Activated naive CD4-positive, alpha-beta T cell treated with anti-CD3 and anti-CD28 coated beads for 36 hours (primary cell): ENCODE measurements at regions not wholly inside any gene's neighbourhood (a gene's known extent, or its start where the extent isn't known, plus 50 kb on each side); places are given as distances from the start of the nearest gene placed in this dataset.

Source experiments
- CTCF ChIA-PET: fragments of 350-600 bp; sonication (Branson Sonifier 250); formaldehyde crosslinking; loops from one replicate; lab custom pipeline; 2021; ENCODE audit warnings: antibody characterized with exemption; lab: Charles Lee
- DNase-seq: peaks from one replicate; pipeline ENCODE4 v3.0.0-alpha.2; 2020
- H3K27ac Mint-ChIP-seq: one replicate; pipeline ENCODE4 v1.8.0; 2021; ENCODE audit warnings: mild to moderate bottlenecking, mixed read lengths
- H3K27me3 Mint-ChIP-seq: one replicate; pipeline ENCODE4 v1.8.0; 2021; ENCODE audit warnings: low read depth, mixed read lengths
- H3K36me3 Mint-ChIP-seq: one replicate; pipeline ENCODE4 v1.8.0; 2021; ENCODE audit warnings: low read depth, mixed read lengths
- H3K4me1 Mint-ChIP-seq: one replicate; pipeline ENCODE4 v1.8.0; 2021; ENCODE audit warnings: low read depth, mixed read lengths
- H3K4me3 Mint-ChIP-seq: one replicate; pipeline ENCODE4 v1.8.0; 2021; ENCODE audit warnings: mild to moderate bottlenecking, moderate library complexity, mixed read lengths
- H3K9me3 Mint-ChIP-seq: one replicate; pipeline ENCODE4 v1.8.0; 2021; ENCODE audit warnings: mixed read lengths
- intact Hi-C: fragments of 100-400 bp; cut with micrococcal nuclease; formaldehyde crosslinking; loops from one replicate; pipeline ENCODE4 v1.15.1; 2023

DNA sequence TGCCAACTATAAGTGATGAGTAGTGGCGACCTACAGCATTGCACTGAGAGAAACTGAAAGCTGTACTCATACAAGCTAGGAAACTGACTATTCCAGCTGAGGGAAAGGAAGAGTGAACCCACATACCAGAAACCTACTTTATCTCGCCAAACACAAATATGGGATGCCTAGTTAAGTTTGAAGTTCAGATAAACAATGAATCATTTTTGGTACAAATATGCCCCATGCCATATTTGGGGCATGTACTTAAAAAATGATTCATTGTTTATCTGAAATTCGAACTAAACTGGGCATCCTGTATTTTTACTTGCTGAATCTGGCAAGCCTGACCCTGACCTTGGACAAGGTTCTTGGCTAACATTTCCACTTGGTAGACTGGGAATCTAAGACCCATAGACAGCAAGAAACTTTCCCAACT, 527.8 kb upstream of the PSMD7 start:
- no peak overlapping the region for H3K4me3 Mint-ChIP-seq
- DNase-seq, result no peak
- CTCF ChIA-PET, result no interaction called here
- no peaks in the 10 kb centered on the region for H3K36me3 Mint-ChIP-seq
- H3K27me3 Mint-ChIP-seq, result no peaks in the 10 kb centered on the region
- intact Hi-C loops, result no loop called here
- H3K27ac Mint-ChIP-seq, result no peak overlapping the region
- H3K9me3 Mint-ChIP-seq, result no peaks in the 10 kb centered on the region
- no peaks in the 10 kb centered on the region for H3K4me1 Mint-ChIP-seq

DNA sequence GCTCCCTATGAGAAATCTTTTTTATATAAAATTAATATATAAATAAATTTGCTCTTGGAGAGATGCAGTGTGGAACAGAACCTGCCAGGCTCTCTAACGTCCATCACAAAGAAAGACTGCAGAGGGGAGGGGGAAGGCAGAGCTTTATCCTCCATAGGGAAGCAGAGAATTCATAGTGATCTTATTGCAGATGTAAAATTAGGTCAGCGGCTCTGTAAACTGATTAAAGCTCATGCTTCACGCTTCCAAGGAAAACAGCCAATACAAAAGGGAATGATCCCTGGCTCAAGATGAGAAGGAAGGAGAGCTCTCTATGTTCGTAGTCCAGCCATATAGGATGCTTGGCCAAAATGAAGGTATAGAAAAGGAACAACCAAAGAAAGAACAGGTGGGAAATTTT, 532.3 kb upstream of the PSMD7 start:
- no peak overlapping the region for H3K27ac Mint-ChIP-seq

DNA sequence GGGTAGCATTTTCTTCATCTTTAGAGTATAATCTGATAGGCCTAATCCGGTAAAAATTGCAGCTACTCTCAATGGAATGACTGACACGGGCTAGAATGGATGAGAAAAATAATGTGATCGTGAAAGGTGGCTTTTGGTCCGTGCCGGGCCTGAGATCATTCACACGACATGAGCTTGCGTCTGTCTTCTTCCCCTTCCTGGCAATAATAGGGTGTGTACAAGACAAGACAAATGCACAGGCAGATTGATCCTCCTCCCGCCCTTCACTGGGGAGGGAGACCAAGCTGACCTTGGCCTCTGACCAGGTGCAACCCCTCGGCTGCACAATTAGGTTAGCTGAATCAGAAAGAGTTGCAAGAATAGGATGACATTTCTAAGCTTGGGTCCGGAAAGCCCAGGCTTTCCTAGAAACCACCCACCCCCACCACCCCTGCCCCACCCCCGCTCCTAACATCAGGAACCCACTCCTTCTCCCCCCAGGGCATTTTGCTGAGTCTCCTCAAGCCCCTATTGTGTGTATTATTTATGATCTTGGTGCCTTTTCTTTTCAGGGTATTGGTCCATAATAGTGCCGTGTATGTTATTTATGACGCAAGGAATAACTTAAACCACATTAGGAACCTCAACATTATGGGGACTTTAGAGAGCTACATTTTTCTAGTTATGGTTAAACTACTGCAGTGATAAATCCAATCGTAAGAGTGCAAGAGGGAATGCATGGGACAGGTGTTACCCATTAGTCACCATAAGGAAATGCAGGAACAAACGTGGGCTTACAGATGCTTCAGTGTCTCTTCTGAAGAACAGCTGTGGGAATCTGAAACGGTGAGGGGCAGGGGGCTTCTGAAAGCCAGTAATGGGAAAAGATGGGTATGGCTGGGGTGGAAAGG, 540.1 kb upstream of the PSMD7 start:
- DNase-seq, result no peak
- Mint-ChIP-seq H3K9me3 (no peaks in the 10 kb centered on the region), H3K4me1 (no peaks in the 10 kb centered on the region), H3K4me3 (no peak overlapping the region), H3K27ac (no peak overlapping the region), H3K27me3 (no peaks in the 10 kb centered on the region), H3K36me3 (no peaks in the 10 kb centered on the region)
- intact Hi-C loops, result no loop called here
- CTCF ChIA-PET, result no interaction called here

More for the DNA sequence above, 532.3 kb upstream of the PSMD7 start:
- Mint-ChIP-seq H3K4me1 (no peaks in the 10 kb centered on the region), H3K27me3 (no peaks in the 10 kb centered on the region), H3K9me3 (peaks cover 3% of the 10 kb centered on the region), H3K4me3 (no peak overlapping the region), H3K36me3 (no peaks in the 10 kb centered on the region)
- intact Hi-C loops, result no loop called here
- no peak for DNase-seq
- CTCF ChIA-PET, result no interaction called here

DNA sequence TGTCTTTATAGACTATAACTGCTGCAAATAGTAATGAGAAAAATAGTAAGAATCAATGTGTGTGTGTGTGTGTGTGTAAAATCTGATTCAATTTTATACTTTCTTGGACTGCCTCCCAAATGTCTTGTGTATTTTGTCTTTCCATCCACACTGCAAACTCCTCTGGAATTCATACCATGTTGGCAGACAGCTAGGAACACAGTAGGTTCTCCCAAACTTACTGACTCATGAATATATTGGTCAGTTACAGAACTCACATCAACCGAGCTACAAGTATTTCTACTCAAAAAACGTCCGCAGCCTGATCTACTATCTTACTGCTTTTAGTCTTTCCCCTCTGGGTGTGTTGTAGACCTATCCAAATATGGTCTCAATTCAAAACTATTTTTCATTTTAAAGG, 542.7 kb upstream of the PSMD7 start:
- DNase-seq, result no peak
- Mint-ChIP-seq H3K36me3 (no peaks in the 10 kb centered on the region), H3K27ac (no peak overlapping the region), H3K4me3 (no peak overlapping the region), H3K27me3 (no peaks in the 10 kb centered on the region), H3K9me3 (no peaks in the 10 kb centered on the region), H3K4me1 (no peaks in the 10 kb centered on the region)
- intact Hi-C loops, result no loop called here
- CTCF ChIA-PET, result no interaction called here

DNA sequence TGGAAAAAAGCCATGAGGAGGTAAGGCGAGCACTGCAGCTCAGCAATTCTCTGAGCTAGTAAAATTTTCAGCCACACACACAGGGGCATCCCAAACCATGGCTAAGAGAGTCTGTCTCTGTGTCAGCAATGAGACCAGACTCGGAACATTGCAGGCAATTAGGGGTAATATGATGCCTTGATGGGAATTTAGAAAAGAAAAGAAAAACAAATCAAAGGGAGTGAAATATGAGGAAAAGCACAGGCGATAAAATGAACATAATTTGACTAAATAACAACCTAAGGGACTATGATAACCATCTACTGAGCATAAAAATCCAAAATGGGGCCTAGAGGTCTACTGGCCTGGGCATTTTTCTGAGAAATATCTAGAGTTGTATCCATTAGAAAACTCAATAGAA, 546.0 kb upstream of the PSMD7 start:
- Mint-ChIP-seq H3K27ac (no peak overlapping the region), H3K9me3 (peaks cover 1% of the 10 kb centered on the region), H3K4me3 (no peak overlapping the region), H3K27me3 (no peaks in the 10 kb centered on the region), H3K36me3 (no peaks in the 10 kb centered on the region), H3K4me1 (no peaks in the 10 kb centered on the region)
- intact Hi-C loops, result no loop called here
- CTCF ChIA-PET, result no interaction called here
- no peak for DNase-seq

DNA sequence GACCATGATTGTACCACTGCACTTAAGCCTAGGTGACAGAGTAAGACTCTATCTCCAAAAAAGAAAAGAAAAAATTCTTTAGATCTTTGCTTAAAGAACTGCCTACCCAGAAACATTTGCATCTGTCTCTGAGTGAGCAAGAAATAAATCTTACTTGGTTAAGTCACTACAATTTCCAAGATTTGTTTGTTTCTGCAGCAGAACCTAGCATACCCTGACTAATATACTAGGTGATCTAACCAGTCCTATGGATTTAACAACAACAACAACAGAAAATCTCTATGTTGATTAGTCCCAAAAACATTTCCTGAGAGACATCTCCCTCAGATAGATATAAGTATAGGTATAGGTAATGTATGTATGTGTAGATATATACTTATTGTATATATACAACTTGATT, 549.3 kb upstream of the PSMD7 start:
- H3K4me3 Mint-ChIP-seq, result no peak overlapping the region
- no peak overlapping the region for H3K27ac Mint-ChIP-seq
- intact Hi-C loops, result loop anchor here (10.0 kb wide), 1 partner anchor 127 kb away; no protein-coding TSS in a partner anchor
- no peaks in the 10 kb centered on the region for H3K36me3 Mint-ChIP-seq
- CTCF ChIA-PET, result no interaction called here
- peaks cover 4% of the 10 kb centered on the region for H3K27me3 Mint-ChIP-seq
- DNase-seq, result no peak
- no peaks in the 10 kb centered on the region for H3K4me1 Mint-ChIP-seq
- H3K9me3 Mint-ChIP-seq, result peaks cover 1% of the 10 kb centered on the region

DNA sequence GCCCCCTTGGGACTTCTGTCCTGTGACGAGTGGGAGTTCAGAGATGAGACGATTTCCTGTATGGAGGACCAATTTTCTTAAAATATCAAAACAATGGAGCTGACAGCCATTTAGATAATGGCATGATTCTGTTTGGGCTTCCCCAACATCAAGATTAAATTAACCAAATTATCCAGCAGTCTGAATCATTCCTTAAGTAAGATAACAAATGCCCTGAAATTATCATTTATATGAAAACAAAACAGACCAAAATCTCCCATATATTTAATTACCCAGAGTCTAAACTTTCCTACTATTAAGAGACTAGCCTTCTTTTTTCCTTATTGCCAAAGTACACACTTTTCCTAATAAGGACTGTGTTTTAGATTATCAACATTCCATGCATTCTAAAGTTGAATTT, 550.1 kb upstream of the PSMD7 start:
- Mint-ChIP-seq H3K27me3 (peaks cover 4% of the 10 kb centered on the region), H3K36me3 (no peaks in the 10 kb centered on the region), H3K9me3 (peaks cover 1% of the 10 kb centered on the region), H3K4me1 (no peaks in the 10 kb centered on the region), H3K27ac (no peak overlapping the region), H3K4me3 (no peak overlapping the region)
- CTCF ChIA-PET, result no interaction called here
- DNase-seq, result no peak
- intact Hi-C loops, result loop anchor here (10.0 kb wide), 1 partner anchor 128 kb away; no protein-coding TSS in a partner anchor

DNA sequence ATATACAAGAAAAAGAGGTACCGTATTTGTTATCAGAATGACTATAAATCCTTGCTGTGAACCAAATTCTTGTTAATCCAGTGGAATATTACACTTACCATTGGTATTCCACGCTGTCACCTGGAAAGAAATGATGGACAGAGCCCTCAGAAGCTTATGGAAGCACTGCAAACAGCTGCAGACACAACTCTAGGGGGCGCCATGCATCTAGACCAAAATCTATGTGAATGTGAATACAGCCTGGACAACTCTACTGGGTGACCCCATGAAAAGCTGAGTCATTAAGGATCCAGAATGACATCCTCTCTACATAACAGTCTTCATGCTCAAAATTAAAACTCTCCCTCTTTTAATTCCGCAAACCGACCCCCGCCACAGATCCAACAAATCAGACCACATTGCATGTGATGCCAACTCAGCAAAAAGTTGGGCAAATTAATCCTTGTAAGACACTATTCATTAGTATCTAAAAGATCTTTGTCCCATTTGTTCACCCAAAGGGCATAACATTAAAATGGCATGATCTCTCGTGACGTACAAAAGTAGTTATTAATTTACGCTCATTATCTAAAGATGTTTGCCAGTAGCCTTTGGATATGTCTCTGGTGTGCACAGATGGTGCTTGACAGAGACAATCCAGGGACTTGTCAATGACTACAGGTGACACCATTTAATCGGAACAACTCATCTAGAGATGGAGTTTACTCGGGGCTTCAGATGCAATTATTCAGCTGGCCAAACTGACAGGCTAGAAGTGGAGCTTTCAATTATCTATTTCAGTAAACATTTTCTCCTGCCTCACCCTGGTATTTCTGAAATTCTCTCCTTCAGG, 552.7 kb upstream of the PSMD7 start:
- CTCF ChIA-PET, result no interaction called here

DNA sequence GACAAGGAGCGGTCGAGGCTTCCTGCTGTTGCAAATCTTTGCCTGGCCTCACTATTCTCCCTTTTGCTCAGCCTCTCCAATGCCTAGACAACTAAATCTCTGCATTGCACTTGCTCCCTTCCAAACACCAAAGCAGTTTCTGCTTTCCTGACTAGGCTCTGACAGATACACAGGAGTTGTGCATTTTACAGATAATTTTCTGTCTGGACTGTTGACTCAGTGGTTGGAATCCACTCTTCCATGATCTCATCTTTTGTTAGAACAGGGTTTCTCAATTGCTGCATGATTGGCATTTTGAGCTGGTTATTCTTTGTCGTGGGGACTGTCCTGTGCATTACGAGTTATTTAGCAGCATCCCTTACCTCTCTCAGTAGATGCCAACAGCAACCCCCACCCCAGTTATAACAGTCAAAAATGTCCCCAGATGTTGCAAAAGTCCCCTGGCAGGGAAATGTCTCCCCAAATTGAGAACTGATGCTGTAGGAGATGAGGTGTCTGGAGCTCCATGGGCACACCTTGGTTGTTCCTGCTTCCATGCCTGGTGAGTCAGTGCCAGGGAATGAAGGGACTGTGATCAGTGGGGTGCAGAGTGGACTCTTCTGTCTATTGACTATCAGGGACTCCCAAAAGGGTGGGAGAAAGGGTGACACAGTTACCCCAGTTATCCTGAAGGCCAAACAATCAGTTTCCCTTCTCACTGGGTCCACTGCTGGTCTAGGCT, 557.4 kb upstream of the PSMD7 start:
- Mint-ChIP-seq H3K4me1 (peaks cover 5% of the 10 kb centered on the region), H3K9me3 (peaks cover 4% of the 10 kb centered on the region), H3K27me3 (peaks cover 9% of the 10 kb centered on the region), H3K27ac (no peak overlapping the region), H3K4me3 (no peak overlapping the region), H3K36me3 (no peaks in the 10 kb centered on the region)
- CTCF ChIA-PET, result no interaction called here
- DNase-seq, result no peak
- intact Hi-C loops, result no loop called here

More for the DNA sequence above, 552.7 kb upstream of the PSMD7 start:
- H3K27ac Mint-ChIP-seq, result no peak overlapping the region
- no peak overlapping the region for H3K4me3 Mint-ChIP-seq
- H3K9me3 Mint-ChIP-seq, result peaks cover 1% of the 10 kb centered on the region
- H3K27me3 Mint-ChIP-seq, result peaks cover 7% of the 10 kb centered on the region
- peak; percentile 25 for DNase-seq
- H3K4me1 Mint-ChIP-seq, result no peaks in the 10 kb centered on the region
- intact Hi-C loops, result loop anchor here (10.0 kb wide), 1 partner anchor 131 kb away; no protein-coding TSS in a partner anchor
- H3K36me3 Mint-ChIP-seq, result no peaks in the 10 kb centered on the region

DNA sequence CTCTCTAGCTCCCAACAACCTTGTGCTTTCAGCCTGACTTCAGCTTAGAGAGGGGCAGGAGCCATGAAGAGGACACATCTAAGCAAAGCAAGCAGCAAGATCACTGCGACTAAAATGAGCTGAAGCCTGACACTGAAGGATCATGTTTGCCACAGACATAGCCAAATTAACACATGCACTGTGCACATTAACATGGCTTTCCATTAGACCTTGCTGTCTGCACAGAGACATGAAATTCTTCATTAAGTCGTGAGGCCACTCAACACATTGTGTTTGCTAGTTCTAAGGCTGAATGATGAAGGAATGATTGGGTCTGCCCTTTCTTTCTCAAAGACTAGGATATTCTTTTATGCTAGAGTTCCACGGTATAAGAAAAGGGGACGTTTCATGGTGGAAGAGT, 558.3 kb upstream of the PSMD7 start:
- CTCF ChIA-PET, result interaction anchor here (0.6 kb wide), 1 partner anchor 317 kb away, joined by 4 read pairs; no protein-coding TSS in a partner anchor
- H3K4me1 Mint-ChIP-seq, result peaks cover 5% of the 10 kb centered on the region
- DNase-seq, result no peak
- H3K9me3 Mint-ChIP-seq, result peaks cover 4% of the 10 kb centered on the region
- intact Hi-C loops, result no loop called here
- peaks cover 5% of the 10 kb centered on the region for H3K27me3 Mint-ChIP-seq
- no peak overlapping the region for H3K27ac Mint-ChIP-seq
- no peak overlapping the region for H3K4me3 Mint-ChIP-seq
- H3K36me3 Mint-ChIP-seq, result no peaks in the 10 kb centered on the region

DNA sequence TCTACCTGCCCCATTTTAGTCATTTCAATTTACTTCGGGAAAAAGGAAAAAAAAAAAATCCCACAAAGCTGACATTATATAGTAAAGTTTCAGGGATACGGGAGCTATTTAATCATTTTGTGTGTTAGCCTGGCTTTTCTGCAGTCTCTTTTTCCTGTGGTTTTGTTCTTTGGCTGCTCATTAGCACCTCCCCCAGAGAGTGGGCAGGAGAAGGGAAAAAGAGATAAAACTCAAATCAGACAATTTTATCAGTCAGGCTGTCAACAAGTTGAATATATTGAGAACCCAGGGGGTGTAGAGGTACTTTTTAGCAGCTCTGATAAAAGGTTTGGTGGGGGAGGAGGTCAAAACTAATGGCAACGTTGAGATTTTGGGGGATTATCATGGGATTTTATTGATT, 559.0 kb upstream of the PSMD7 start:
- Mint-ChIP-seq H3K27me3 (peaks cover 5% of the 10 kb centered on the region), H3K9me3 (peaks cover 4% of the 10 kb centered on the region), H3K36me3 (no peaks in the 10 kb centered on the region), H3K27ac (no peak overlapping the region), H3K4me1 (peaks cover 5% of the 10 kb centered on the region), H3K4me3 (no peak overlapping the region)
- DNase-seq, result no peak
- intact Hi-C loops, result no loop called here
- CTCF ChIA-PET, result interaction anchor here (0.6 to 0.7 kb wide), 2 partner anchors 10 to 316 kb away, joined by 3 to 4 read pairs; no protein-coding TSS in a partner anchor

DNA sequence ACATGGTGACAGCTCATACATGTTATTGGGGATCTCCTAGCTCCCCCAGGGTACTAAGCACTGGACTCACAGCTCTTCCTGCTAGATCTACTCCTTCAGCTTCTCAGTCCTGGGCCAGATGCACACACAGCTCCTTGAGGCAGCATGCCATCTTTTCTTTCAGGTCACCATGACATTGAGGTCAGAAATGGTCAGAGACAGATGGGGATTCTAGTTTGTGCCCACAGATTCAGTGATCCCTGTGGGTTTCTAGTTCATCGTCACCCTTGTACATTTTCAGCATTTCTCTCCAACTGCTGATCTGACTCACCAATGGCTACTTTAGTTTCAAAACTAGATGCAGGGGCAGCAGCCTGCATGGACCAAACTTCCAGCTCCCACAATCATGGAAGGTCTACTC, 560.7 kb upstream of the PSMD7 start:
- DNase-seq, result no peak
- CTCF ChIA-PET, result no interaction called here
- H3K36me3 Mint-ChIP-seq, result no peaks in the 10 kb centered on the region
- H3K4me3 Mint-ChIP-seq, result no peak overlapping the region
- intact Hi-C loops, result no loop called here
- peaks cover 5% of the 10 kb centered on the region for H3K4me1 Mint-ChIP-seq
- H3K27ac Mint-ChIP-seq, result no peak overlapping the region
- H3K27me3 Mint-ChIP-seq, result peaks cover 5% of the 10 kb centered on the region
- H3K9me3 Mint-ChIP-seq, result peaks cover 4% of the 10 kb centered on the region
